Activated naive CD8-positive, alpha-beta T cell (primary cell): ENCODE measurements at regions not wholly inside any gene's neighbourhood (a gene's known extent, or its start where the extent isn't known, plus 50 kb on each side); places are given as distances from the start of the nearest gene placed in this dataset.
A peak's percentile ranks its signal among the peaks of the same experiment; 100 is the strongest.

Source experiments
- H3K27ac Mint-ChIP-seq: one replicate; pipeline ENCODE4 v1.8.0; 2021; ENCODE audit warnings: mixed read lengths
- H3K27me3 Mint-ChIP-seq: one replicate; pipeline ENCODE4 v1.8.0; 2021; ENCODE audit warnings: mixed read lengths
- H3K36me3 Mint-ChIP-seq: one replicate; pipeline ENCODE4 v1.8.0; 2021; ENCODE audit warnings: mixed read lengths
- H3K4me1 Mint-ChIP-seq: one replicate; pipeline ENCODE4 v1.8.0; 2021; ENCODE audit warnings: low read depth, mixed read lengths
- H3K4me3 Mint-ChIP-seq: one replicate; pipeline ENCODE4 v1.8.0; 2021; ENCODE audit warnings: mild to moderate bottlenecking, mixed read lengths
- H3K9me3 Mint-ChIP-seq: one replicate; pipeline ENCODE4 v1.8.0; 2021; ENCODE audit warnings: low read depth, mixed read lengths

GRCh38 chr15:69797615-69798014 lies 300.1 kb downstream of the TLE3 start:
- Mint-ChIP-seq H3K36me3 (no peaks in the 10 kb centered on the region), H3K4me3 (no peak overlapping the region), H3K27me3 (no peaks in the 10 kb centered on the region), H3K27ac (no peak overlapping the region), H3K9me3 (no peaks in the 10 kb centered on the region), H3K4me1 (peaks cover 3% of the 10 kb centered on the region)

- H3K27ac Mint-ChIP-seq: no peak overlapping the region
- H3K36me3 Mint-ChIP-seq: no peaks in the 10 kb centered on the region
- no peak overlapping the region for H3K4me3 Mint-ChIP-seq
- no peaks in the 10 kb centered on the region for H3K9me3 Mint-ChIP-seq
- peaks cover 3% of the 10 kb centered on the region for H3K4me1 Mint-ChIP-seq
- H3K27me3 Mint-ChIP-seq: no peaks in the 10 kb centered on the region
Measured at GRCh38 chr15:69798481-69799250, 299.1 kb downstream of the TLE3 start.

- Mint-ChIP-seq H3K36me3 (no peaks in the 10 kb centered on the region), H3K4me1 (peaks cover 7% of the 10 kb centered on the region), H3K27me3 (no peaks in the 10 kb centered on the region), H3K4me3 (no peak overlapping the region), H3K27ac (no peak overlapping the region), H3K9me3 (no peaks in the 10 kb centered on the region)
Measured at GRCh38 chr15:69801144-69801543, 296.6 kb downstream of the TLE3 start.

GRCh38 chr15:69802432-69802831 lies 295.3 kb downstream of the TLE3 start:
- H3K4me3 Mint-ChIP-seq: no peak overlapping the region
- peaks cover 18% of the 10 kb centered on the region for H3K4me1 Mint-ChIP-seq
- H3K27ac Mint-ChIP-seq: no peak overlapping the region
- no peaks in the 10 kb centered on the region for H3K36me3 Mint-ChIP-seq
- H3K27me3 Mint-ChIP-seq: no peaks in the 10 kb centered on the region
- no peaks in the 10 kb centered on the region for H3K9me3 Mint-ChIP-seq

- no peaks in the 10 kb centered on the region for H3K9me3 Mint-ChIP-seq
- no peaks in the 10 kb centered on the region for H3K27me3 Mint-ChIP-seq
- H3K4me1 Mint-ChIP-seq: peaks cover 21% of the 10 kb centered on the region
- H3K27ac Mint-ChIP-seq: no peak overlapping the region
- no peaks in the 10 kb centered on the region for H3K36me3 Mint-ChIP-seq
- no peak overlapping the region for H3K4me3 Mint-ChIP-seq
Measured at GRCh38 chr15:69804786-69805185, 292.9 kb downstream of the TLE3 start.

GRCh38 chr15:69805248-69805953 lies 292.3 kb downstream of the TLE3 start:
- peaks cover 21% of the 10 kb centered on the region for H3K4me1 Mint-ChIP-seq
- H3K4me3 Mint-ChIP-seq: no peak overlapping the region
- no peaks in the 10 kb centered on the region for H3K9me3 Mint-ChIP-seq
- no peak overlapping the region for H3K27ac Mint-ChIP-seq
- no peaks in the 10 kb centered on the region for H3K27me3 Mint-ChIP-seq
- no peaks in the 10 kb centered on the region for H3K36me3 Mint-ChIP-seq

- Mint-ChIP-seq H3K4me1 (peaks cover 21% of the 10 kb centered on the region), H3K36me3 (no peaks in the 10 kb centered on the region), H3K27ac (no peak overlapping the region), H3K9me3 (no peaks in the 10 kb centered on the region), H3K27me3 (no peaks in the 10 kb centered on the region), H3K4me3 (no peak overlapping the region)
Measured at GRCh38 chr15:69806287-69806915, 291.3 kb downstream of the TLE3 start.

- Mint-ChIP-seq H3K4me3 (no peak overlapping the region), H3K4me1 (peaks cover 21% of the 10 kb centered on the region), H3K27me3 (no peaks in the 10 kb centered on the region), H3K27ac (no peak overlapping the region), H3K9me3 (no peaks in the 10 kb centered on the region), H3K36me3 (no peaks in the 10 kb centered on the region)
Measured at GRCh38 chr15:69807721-69808120, 290.0 kb downstream of the TLE3 start.

- peaks cover 21% of the 10 kb centered on the region for H3K4me1 Mint-ChIP-seq
- H3K9me3 Mint-ChIP-seq: no peaks in the 10 kb centered on the region
- no peak overlapping the region for H3K4me3 Mint-ChIP-seq
- H3K36me3 Mint-ChIP-seq: no peaks in the 10 kb centered on the region
- H3K27me3 Mint-ChIP-seq: no peaks in the 10 kb centered on the region
- peak overlapping the region; percentile 34 for H3K27ac Mint-ChIP-seq
Measured at GRCh38 chr15:69808756-69809155, 289.0 kb downstream of the TLE3 start.

GRCh38 chr15:69809421-69809820 lies 288.3 kb downstream of the TLE3 start:
- H3K9me3 Mint-ChIP-seq: no peaks in the 10 kb centered on the region
- no peak overlapping the region for H3K4me3 Mint-ChIP-seq
- no peaks in the 10 kb centered on the region for H3K36me3 Mint-ChIP-seq
- no peaks in the 10 kb centered on the region for H3K27me3 Mint-ChIP-seq
- peaks cover 21% of the 10 kb centered on the region for H3K4me1 Mint-ChIP-seq
- H3K27ac Mint-ChIP-seq: no peak overlapping the region

- Mint-ChIP-seq H3K27me3 (no peaks in the 10 kb centered on the region), H3K36me3 (no peaks in the 10 kb centered on the region), H3K4me1 (peaks cover 25% of the 10 kb centered on the region), H3K9me3 (no peaks in the 10 kb centered on the region), H3K27ac (no peak overlapping the region), H3K4me3 (no peak overlapping the region)
Measured at GRCh38 chr15:69810431-69811354, 287.0 kb downstream of the TLE3 start.

GRCh38 chr15:69812861-69813261 lies 284.9 kb downstream of the TLE3 start:
- Mint-ChIP-seq H3K27me3 (no peaks in the 10 kb centered on the region), H3K4me1 (peaks cover 17% of the 10 kb centered on the region), H3K27ac (no peak overlapping the region)

GRCh38 chr15:69813881-69814280 lies 283.8 kb downstream of the TLE3 start:
- Mint-ChIP-seq H3K27ac (no peak overlapping the region), H3K9me3 (no peaks in the 10 kb centered on the region), H3K4me1 (peaks cover 14% of the 10 kb centered on the region), H3K27me3 (peaks cover 2% of the 10 kb centered on the region), H3K4me3 (no peak overlapping the region), H3K36me3 (no peaks in the 10 kb centered on the region)

More at GRCh38 chr15:69812861-69813261, 284.9 kb downstream of the TLE3 start:
- Mint-ChIP-seq H3K36me3 (no peaks in the 10 kb centered on the region), H3K4me3 (no peak overlapping the region), H3K9me3 (no peaks in the 10 kb centered on the region)

GRCh38 chr15:69814932-69815331 lies 282.8 kb downstream of the TLE3 start:
- Mint-ChIP-seq H3K9me3 (no peaks in the 10 kb centered on the region), H3K27me3 (peaks cover 2% of the 10 kb centered on the region), H3K36me3 (no peaks in the 10 kb centered on the region), H3K4me1 (peaks cover 14% of the 10 kb centered on the region), H3K27ac (no peak overlapping the region), H3K4me3 (no peak overlapping the region)
